ENCODE measurements at regions not wholly inside any gene's neighbourhood (a gene's known extent, or its start where the extent isn't known, plus 50 kb on each side); places are given as distances from the start of the nearest gene placed in this dataset.

DNA sequence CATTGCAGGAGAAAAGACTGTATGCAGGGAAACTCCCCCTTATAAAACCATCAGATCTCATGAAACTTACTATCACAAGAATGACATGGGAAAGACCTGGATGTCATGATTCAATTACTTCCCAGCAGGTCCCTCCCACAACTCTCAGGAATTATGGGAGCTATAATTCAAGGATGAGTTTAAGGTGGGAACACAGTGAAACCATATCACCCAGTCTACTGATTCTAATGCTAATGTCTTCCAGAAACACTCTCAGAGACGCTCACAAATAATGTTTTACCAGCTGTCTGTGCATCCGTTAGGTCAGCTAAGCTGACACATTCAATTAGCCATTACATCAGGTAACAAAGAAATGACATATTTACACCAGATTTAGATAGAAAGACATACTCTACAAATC lies 637.9 kb downstream of the NLGN4Y start:
- H3K27me3 ChIP-seq, result no peaks in the 10 kb centered on the region
- H3K4me1 ChIP-seq, result no peaks in the 10 kb centered on the region
- H3K9me3 ChIP-seq, result no peaks in the 10 kb centered on the region
- intact Hi-C loops (cut with DNase I; ENCODE audit: low total_unique reads), result no loop called here
- H3K36me3 ChIP-seq, result no peaks in the 10 kb centered on the region
- no peak for DNase-seq
- H3K4me3 ChIP-seq, result no peak overlapping the region
- TF ChIP-seq, protein P1, sequence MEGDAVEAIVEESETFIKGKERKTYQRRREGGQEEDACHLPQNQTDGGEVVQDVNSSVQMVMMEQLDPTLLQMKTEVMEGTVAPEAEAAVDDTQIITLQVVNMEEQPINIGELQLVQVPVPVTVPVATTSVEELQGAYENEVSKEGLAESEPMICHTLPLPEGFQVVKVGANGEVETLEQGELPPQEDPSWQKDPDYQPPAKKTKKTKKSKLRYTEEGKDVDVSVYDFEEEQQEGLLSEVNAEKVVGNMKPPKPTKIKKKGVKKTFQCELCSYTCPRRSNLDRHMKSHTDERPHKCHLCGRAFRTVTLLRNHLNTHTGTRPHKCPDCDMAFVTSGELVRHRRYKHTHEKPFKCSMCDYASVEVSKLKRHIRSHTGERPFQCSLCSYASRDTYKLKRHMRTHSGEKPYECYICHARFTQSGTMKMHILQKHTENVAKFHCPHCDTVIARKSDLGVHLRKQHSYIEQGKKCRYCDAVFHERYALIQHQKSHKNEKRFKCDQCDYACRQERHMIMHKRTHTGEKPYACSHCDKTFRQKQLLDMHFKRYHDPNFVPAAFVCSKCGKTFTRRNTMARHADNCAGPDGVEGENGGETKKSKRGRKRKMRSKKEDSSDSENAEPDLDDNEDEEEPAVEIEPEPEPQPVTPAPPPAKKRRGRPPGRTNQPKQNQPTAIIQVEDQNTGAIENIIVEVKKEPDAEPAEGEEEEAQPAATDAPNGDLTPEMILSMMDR (IDR thresholded peaks at IDR 0.05), result no peak
- H3K27ac ChIP-seq, result no peak overlapping the region

DNA sequence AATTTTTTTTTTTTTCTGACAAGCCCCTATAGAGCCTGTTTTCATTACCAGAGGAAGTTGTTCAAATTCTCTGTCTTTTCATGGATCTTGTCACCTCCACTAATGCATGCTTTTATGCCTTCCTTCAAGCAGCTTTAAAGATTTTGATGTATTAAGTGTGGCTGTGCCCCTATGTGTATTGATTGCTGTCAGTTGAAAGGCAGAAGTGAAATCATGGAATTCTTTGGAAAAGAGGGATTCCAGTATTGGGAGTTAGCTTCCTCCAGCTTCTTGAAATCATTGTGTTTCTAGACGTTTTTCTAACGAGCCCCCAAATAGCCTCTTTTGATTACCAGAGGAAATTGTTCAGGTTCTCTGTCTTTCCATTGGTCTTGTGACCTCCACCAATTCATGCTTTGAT lies 655.6 kb downstream of the NLGN4Y start:
- intact Hi-C loops (cut with DNase I; ENCODE audit: low total_unique reads), result no loop called here
- H3K27ac ChIP-seq, result no peak overlapping the region
- no peak for DNase-seq

DNA sequence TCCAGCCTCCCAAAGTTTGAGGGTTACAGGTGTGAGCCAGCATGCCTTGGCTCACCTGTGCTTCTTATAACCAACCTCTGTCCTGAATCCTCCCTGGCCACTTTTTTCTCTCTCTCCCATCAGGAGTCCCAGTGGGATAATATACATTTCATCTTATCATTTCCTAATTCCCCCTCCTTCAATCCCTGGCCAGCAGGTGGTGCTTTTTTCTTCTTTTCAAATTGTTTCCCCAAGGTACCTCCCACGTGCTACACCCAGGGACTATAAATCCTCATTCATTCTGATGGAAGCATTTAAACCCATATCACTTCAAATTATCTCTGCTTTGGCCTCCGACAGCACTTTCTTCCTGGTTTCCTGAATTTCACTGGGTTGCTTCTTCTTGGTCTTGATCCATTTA lies 704.7 kb downstream of the NLGN4Y start:
- TF ChIP-seq, protein P1 (IDR thresholded peaks at IDR 0.05), result no peak

More for the DNA sequence above, 655.6 kb downstream of the NLGN4Y start:
- Histone ChIP-seq H3K4me3 (no peak overlapping the region), H3K27me3 (no peaks in the 10 kb centered on the region), H3K9me3 (no peaks in the 10 kb centered on the region), H3K36me3 (no peaks in the 10 kb centered on the region), H3K4me1 (no peaks in the 10 kb centered on the region)
- TF ChIP-seq, protein P1 (IDR thresholded peaks at IDR 0.05), result no peak

DNA sequence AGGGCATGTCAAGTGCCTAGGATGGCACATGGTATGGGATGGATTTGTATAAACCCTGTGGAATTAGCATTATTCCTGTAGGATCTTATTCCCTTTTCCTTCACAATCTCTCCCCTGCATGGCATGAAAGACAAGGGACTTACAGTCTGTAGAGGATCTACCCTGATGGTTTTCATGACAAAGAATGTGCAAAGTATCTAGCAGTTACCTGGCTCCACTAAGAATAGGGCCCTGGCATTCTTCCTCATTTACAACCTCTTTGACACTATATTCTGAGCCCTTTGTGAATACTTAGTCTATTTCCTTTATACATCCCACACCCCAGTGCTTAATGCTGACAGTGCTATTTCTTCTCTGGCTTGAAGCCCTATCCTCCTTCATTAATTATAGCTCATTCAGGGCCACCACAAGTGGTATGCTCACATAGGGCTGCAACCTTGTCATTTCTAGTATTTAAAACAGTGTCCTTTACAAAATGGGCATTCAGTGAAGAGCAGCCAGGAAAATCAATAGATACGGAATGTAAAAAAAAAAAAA lies 715.3 kb downstream of the NLGN4Y start:
- Histone ChIP-seq H3K27me3 (no peaks in the 10 kb centered on the region), H3K27ac (no peak overlapping the region), H3K4me1 (no peaks in the 10 kb centered on the region), H3K9me3 (no peaks in the 10 kb centered on the region), H3K36me3 (no peaks in the 10 kb centered on the region), H3K4me3 (no peak overlapping the region)
- intact Hi-C loops (cut with DNase I; ENCODE audit: low total_unique reads), result no loop called here
- TF ChIP-seq, protein P1 (IDR thresholded peaks at IDR 0.05), result no peak
- DNase-seq, result no peak

More for the DNA sequence above, 704.7 kb downstream of the NLGN4Y start:
- no peak for DNase-seq
- H3K36me3 ChIP-seq, result no peaks in the 10 kb centered on the region
- H3K27ac ChIP-seq, result no peak overlapping the region
- no peak overlapping the region for H3K4me3 ChIP-seq
- no peaks in the 10 kb centered on the region for H3K27me3 ChIP-seq
- H3K4me1 ChIP-seq, result no peaks in the 10 kb centered on the region
- H3K9me3 ChIP-seq, result no peaks in the 10 kb centered on the region
- intact Hi-C loops (cut with DNase I; ENCODE audit: low total_unique reads), result no loop called here

DNA sequence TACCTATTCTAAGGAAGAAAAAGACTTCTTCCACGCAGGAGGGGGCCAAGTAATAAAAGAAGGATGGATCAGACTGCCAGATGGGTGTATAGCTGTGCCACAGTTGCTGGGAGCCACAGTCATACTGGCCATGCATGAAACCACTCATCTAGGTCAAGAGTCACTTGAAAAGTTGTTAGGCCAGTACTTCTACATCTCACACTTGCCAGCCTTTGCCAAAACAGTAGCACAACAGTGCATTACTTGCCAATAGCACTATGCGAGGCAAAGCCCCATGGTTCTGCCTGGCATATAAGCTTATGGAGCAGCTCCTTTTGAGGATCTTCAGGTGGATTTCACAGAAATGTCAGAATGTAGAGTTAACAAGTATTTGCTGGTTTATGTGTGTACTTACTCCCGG lies 735.0 kb downstream of the NLGN4Y start:
- H3K27me3 ChIP-seq, result no peaks in the 10 kb centered on the region
- no peak for DNase-seq
- intact Hi-C loops (cut with DNase I; ENCODE audit: low total_unique reads), result no loop called here
- TF ChIP-seq, protein P1 (IDR thresholded peaks at IDR 0.05), result no peak
- H3K36me3 ChIP-seq, result no peaks in the 10 kb centered on the region
- no peak overlapping the region for H3K4me3 ChIP-seq
- no peak overlapping the region for H3K27ac ChIP-seq
- H3K9me3 ChIP-seq, result no peaks in the 10 kb centered on the region
- no peaks in the 10 kb centered on the region for H3K4me1 ChIP-seq

DNA sequence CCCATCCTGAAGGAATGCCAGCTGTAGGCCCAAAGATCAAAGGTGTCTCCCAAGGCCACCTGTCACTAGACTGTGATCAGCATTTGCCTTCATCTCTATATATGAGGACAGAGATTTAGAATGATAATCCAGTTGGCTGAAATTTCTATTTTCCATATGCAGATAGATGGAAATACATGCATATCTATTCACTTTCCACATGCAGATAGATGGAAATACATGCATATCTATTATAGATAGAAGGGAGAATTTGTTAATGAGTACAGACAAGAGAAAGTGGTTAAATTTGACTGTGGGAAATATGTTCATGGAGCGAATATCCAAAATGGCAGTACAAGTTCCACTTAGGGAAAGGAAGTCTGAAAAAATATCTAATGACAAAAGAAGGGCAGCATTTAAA lies 762.2 kb downstream of the NLGN4Y start:
- TF ChIP-seq, protein P1 (IDR thresholded peaks at IDR 0.05), result no peak
- intact Hi-C loops (cut with DNase I; ENCODE audit: low total_unique reads), result no loop called here
- H3K27me3 ChIP-seq, result no peaks in the 10 kb centered on the region

More for the DNA sequence above, 762.2 kb downstream of the NLGN4Y start:
- Histone ChIP-seq H3K36me3 (no peaks in the 10 kb centered on the region), H3K27ac (no peak overlapping the region), H3K9me3 (no peaks in the 10 kb centered on the region), H3K4me1 (no peaks in the 10 kb centered on the region), H3K4me3 (no peak overlapping the region)
- no peak for DNase-seq

Measured in tibial artery (tissue), 4 donors.